DND-41 (cell line): ENCODE measurements at regions not wholly inside any gene's neighbourhood (a gene's known extent, or its start where the extent isn't known, plus 50 kb on each side); places are given as distances from the start of the nearest gene placed in this dataset.

ENCODE experiments used
- CTCF ChIP-seq: IDR thresholded peaks from 2 replicates; pipeline ENCODE4 v1.5.1; 2012; ENCODE audit warnings: borderline replicate concordance, low read length, moderate library complexity, mild to moderate bottlenecking; ENCODE audit not compliant: poor library complexity, severe bottlenecking; ENCODE audit errors: extremely low read depth
- EZH2 ChIP-seq: IDR thresholded peaks from 3 replicates; pipeline ENCODE4 v1.6.1; 2012; ENCODE audit warnings: borderline replicate concordance, low read depth, mild to moderate bottlenecking, moderate library complexity, low read length, inconsistent platforms; ENCODE audit not compliant: severe bottlenecking

- TF ChIP-seq CTCF (no peak), EZH2 (no peak)
Observed at GRCh38 chr1:87790756-87791155, 462.1 kb downstream of the LMO4 start.
